ENCODE measurements at regions not wholly inside any gene's neighbourhood (a gene's known extent, or its start where the extent isn't known, plus 50 kb on each side); places are given as distances from the start of the nearest gene placed in this dataset.

- TF ChIP-seq CTCF (IDR thresholded peaks at IDR 0.05; ENCODE audit: insufficient read depth, low read length): no peak
- no peak overlapping the region for H3K4me3 ChIP-seq (ENCODE audit: low read depth, low read length)
- no peak for DNase-seq (ENCODE audit: low read depth)
Observed at GRCh38 chr5:87102841-87103240, 164.8 kb upstream of the RASA1 start.

GRCh38 chr5:87103616-87104287, 163.9 kb upstream of the RASA1 start:
- DNase-seq (ENCODE audit: low read depth): no peak
- no peak for TF ChIP-seq CTCF (IDR thresholded peaks at IDR 0.05; ENCODE audit: insufficient read depth, low read length)
- no peak overlapping the region for H3K4me3 ChIP-seq (ENCODE audit: low read depth, low read length)

- no peak for TF ChIP-seq CTCF (IDR thresholded peaks at IDR 0.05; ENCODE audit: insufficient read depth, low read length)
- H3K4me3 ChIP-seq (ENCODE audit: low read depth, low read length): no peak overlapping the region
- DNase-seq (ENCODE audit: low read depth): no peak
Observed at GRCh38 chr5:87105577-87105976, 162.1 kb upstream of the RASA1 start.

- DNase-seq (ENCODE audit: low read depth): no peak
- TF ChIP-seq CTCF (IDR thresholded peaks at IDR 0.05; ENCODE audit: insufficient read depth, low read length): no peak
- H3K4me3 ChIP-seq (ENCODE audit: low read depth, low read length): no peak overlapping the region
Observed at GRCh38 chr5:87109746-87110145, 157.9 kb upstream of the RASA1 start.

GRCh38 chr5:87110721-87111120, 157.0 kb upstream of the RASA1 start:
- no peak for DNase-seq (ENCODE audit: low read depth)

GRCh38 chr5:87113861-87114260, 153.8 kb upstream of the RASA1 start:
- TF ChIP-seq CTCF (IDR thresholded peaks at IDR 0.05; ENCODE audit: insufficient read depth, low read length): no peak
- peak; percentile 65 for DNase-seq (ENCODE audit: low read depth)
- no peak overlapping the region for H3K4me3 ChIP-seq (ENCODE audit: low read depth, low read length)

More at GRCh38 chr5:87110721-87111120, 157.0 kb upstream of the RASA1 start:
- no peak for TF ChIP-seq CTCF (IDR thresholded peaks at IDR 0.05; ENCODE audit: insufficient read depth, low read length)
- no peak overlapping the region for H3K4me3 ChIP-seq (ENCODE audit: low read depth, low read length)

GRCh38 chr5:87114631-87115030, 153.1 kb upstream of the RASA1 start:
- TF ChIP-seq CTCF (IDR thresholded peaks at IDR 0.05; ENCODE audit: insufficient read depth, low read length): no peak
- no peak for DNase-seq (ENCODE audit: low read depth)
- no peak overlapping the region for H3K4me3 ChIP-seq (ENCODE audit: low read depth, low read length)

Measured in fibroblast of the aortic adventitia (primary cell).